Upper lobe of left lung (tissue), 4 donors: ENCODE measurements at regions not wholly inside any gene's neighbourhood (a gene's known extent, or its start where the extent isn't known, plus 50 kb on each side); places are given as distances from the start of the nearest gene placed in this dataset.

Experiments
- EP300 ChIP-seq, 4 donors: sonication (generic); formaldehyde crosslinking; IDR thresholded peaks; one replicate each; pipeline ENCODE4 v1.5.1; 2017; ENCODE audit warnings: antibody characterized with exemption in 4 of 4, control low read depth in 2 of 4
- POLR2A ChIP-seq, 4 donors: fragments of 450-650 bp; IDR thresholded peaks; one replicate each; pipeline ENCODE4 v1.5.1; 2016 to 2017; ENCODE audit warnings: antibody characterized with exemption in 4 of 4, mild to moderate bottlenecking in 2 of 4
- POLR2AphosphoS5 ChIP-seq, 2 donors: sonication (generic); formaldehyde crosslinking; IDR thresholded peaks; one replicate each; pipeline ENCODE4 v1.5.1; 2017; ENCODE audit warnings: antibody characterized with exemption in 2 of 2
- TF ChIP-seq, protein P1 (sequence below), 6 experiments: fragments of 450-650 bp in 4 of 6; fragments of 200-600 bp in 2 of 6; sonication (generic) in 2 of 6; IDR thresholded peaks; one replicate each; pipeline ENCODE4 v1.5.1; 2016 to 2019; ENCODE audit warnings: antibody characterized with exemption in 6 of 6

DNA sequence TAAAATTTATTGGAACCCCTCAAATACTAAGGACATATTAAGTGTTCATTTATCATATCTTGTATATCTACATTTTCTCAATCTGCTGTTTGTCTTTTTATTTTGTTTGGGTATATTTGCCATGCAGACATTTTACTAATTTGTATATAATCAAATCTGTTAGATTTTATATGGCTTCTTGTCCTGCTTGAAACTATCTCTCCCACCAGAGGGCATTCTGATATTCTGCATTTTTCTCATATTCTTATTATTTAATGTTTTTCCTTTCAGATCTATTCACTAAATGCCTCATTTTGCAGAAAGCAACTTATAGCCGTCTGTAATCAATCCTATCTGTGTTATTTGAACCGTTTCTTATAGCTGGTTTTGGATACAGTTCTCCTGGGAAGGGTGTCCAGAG is 745.5 kb downstream of the LRRIQ3 start:
- TF ChIP-seq, protein P1, sequence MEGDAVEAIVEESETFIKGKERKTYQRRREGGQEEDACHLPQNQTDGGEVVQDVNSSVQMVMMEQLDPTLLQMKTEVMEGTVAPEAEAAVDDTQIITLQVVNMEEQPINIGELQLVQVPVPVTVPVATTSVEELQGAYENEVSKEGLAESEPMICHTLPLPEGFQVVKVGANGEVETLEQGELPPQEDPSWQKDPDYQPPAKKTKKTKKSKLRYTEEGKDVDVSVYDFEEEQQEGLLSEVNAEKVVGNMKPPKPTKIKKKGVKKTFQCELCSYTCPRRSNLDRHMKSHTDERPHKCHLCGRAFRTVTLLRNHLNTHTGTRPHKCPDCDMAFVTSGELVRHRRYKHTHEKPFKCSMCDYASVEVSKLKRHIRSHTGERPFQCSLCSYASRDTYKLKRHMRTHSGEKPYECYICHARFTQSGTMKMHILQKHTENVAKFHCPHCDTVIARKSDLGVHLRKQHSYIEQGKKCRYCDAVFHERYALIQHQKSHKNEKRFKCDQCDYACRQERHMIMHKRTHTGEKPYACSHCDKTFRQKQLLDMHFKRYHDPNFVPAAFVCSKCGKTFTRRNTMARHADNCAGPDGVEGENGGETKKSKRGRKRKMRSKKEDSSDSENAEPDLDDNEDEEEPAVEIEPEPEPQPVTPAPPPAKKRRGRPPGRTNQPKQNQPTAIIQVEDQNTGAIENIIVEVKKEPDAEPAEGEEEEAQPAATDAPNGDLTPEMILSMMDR (IDR thresholded peaks at IDR 0.05): no peak
- TF ChIP-seq POLR2A (IDR thresholded peaks at IDR 0.05) (no peak), POLR2AphosphoS5 (IDR thresholded peaks at IDR 0.05) (no peak), EP300 (IDR thresholded peaks at IDR 0.05) (no peak)
